HG03066 (cell line): ENCODE measurements at regions not wholly inside any gene's neighbourhood (a gene's known extent, or its start where the extent isn't known, plus 50 kb on each side); places are given as distances from the start of the nearest gene placed in this dataset.

Experiments
- ATAC-seq: cut with Tn5 transposase; IDR thresholded peaks from one replicate; pipeline ENCODE4 v1.9.1; 2021; ENCODE audit warnings: low read depth; ENCODE audit not compliant: unreplicated experiment

DNA sequence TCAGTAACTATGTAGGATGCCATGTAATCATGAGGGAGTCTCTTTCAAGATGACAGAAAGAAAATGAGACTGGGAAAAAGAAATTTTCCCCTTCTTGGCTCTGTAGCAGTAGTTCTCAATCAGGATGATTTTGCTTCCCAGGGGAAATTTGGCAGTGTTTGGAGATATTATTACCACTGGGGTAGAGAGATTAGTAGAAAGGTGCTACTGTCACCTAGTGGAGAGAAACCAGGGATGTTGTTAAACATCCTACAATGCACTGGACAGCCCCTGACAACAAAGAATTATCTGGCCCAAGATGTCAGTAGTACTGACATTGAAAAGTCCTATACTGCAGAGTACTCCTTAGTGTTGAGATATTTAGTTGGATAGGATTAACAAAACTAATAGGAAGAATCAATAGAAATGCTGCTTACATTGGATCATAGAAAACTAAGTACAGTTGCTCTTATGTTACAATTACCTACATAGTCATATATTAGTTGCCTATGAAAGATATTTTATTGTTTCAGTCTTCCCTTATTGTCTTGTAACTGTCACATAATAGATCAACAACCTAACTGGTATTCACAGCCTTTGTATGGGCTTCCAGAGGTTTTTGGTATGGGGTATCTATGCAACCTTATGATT is 433.3 kb downstream of the RAP2B start:
- peak; percentile 54 for ATAC-seq

GRCh38 chr3:153596401-153596800 is 434.4 kb downstream of the RAP2B start:
- ATAC-seq, result no peak

DNA sequence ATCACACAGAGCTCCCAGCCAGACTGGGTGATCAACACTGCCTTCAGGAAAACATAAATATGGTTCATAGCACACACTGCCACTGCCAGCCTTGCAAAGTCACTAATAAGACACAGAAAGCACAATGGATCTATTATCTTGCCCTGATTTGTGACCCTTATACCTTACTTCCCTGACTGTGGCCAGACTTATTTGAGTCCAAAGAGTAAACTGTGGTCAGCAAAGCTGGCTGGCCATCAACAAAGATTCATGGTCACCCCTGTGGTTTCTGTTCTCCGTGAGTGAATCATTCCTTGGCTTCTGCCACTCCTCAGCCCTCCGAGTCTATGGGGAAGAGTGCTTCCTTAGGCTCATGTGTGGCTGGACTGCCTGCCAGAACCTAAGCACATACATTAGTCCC is 437.7 kb downstream of the RAP2B start:
- no peak for ATAC-seq

DNA sequence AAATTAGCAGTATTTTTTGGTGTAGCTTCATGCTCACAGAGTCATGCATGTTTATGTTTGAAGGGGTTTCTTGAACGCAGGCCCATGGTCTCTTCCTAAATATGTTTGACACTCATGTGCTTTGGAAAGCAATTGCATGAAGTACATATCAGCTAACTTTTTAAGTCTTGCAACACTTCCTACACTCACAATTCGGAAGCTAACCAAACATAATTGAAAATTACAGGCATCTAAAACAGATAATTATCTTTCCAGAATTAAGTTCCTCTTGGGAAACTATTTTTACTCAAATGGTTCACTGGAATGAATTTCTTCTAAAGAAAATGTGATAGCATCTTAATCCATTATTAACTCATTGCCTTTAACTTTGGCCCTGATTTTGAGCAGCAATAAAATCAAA is 438.9 kb downstream of the RAP2B start:
- ATAC-seq, result no peak

GRCh38 chr3:153601374-153601853 is 439.4 kb downstream of the RAP2B start:
- no peak for ATAC-seq

DNA sequence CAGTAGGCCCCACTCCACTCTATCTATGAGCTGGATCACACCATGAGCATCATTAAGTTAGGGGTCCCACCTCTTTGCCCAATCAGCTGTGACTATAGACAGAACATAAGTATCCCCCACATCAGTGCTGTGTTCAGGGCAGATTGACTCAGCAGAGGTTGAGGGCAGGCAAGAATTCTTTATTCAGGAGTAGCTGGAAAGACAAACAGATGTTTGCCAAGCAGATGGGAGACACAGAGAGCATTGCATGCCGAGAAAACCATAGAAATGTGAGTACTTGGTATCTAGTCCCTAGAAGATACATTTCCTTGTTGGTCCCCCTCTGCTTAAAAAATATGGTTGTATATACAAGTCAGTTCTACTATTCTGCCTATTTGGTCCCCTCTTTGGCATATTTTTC is 440.8 kb downstream of the RAP2B start:
- ATAC-seq, result no peak

GRCh38 chr3:153614140-153614539 is 452.1 kb downstream of the RAP2B start:
- ATAC-seq, result no peak

- no peak for ATAC-seq
These were observed 452.5 kb downstream of the RAP2B start for GRCh38 chr3:153614563-153614962.

- no peak for ATAC-seq
These were observed 453.8 kb downstream of the RAP2B start for GRCh38 chr3:153615863-153616262.

- ATAC-seq, result no peak
These were observed 455.4 kb downstream of the RAP2B start for GRCh38 chr3:153617463-153617862.

DNA sequence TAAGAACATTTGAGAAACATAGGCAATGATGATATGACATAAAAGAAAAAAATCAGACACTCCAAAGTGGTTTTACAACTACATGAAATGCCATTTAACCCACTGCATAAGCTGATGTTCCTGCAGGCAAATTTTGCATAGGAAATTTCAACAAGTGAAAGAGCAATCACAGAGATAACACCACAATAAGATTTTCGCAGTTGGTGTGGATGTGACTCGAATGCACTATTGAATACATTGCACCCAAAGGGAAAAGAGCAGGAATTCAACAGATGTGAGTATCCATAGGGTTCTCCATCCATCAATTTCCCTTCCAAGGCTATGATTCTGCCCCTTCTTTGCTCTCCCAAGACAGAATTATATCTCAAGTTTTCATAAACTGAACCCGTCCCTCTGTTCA is 456.1 kb downstream of the RAP2B start:
- ATAC-seq, result no peak

DNA sequence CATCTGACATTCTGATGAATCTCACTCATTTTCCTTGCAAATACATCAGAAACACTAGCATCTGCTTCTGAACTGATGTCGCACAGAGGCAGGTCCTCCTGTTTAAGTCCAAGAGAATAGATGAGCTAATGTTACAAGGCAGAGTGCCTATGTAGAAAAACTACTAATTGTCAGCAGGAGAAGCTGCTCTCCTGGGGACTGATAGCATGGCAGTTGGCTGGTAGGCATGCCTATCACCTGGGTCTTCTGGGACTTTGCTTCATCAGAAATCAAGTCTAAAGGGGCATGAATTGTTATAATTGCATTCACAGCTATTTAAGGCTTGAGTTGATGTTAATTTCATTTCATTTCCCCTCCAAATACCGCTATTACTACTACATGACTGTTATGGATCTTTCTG is 457.2 kb downstream of the RAP2B start:
- no peak for ATAC-seq

DNA sequence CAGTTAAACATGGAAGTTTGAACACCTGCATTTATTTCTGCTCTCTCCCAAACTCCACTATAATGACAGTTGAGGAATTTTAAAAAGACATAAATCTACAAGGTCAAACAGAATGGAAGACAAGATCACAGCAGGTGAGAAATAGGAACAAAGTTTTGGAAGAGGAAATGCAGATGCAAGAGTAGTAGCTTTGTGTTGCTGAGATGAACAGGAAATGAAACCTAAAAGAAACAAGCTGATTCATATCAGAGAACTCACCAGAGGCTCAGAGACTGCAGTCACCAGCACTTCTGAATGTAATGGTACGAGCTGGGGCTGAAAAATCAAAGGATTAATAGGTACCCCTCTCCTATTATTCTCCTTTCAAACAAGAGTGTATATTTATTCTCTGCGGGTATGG is 459.9 kb downstream of the RAP2B start:
- ATAC-seq, result peak; percentile 91

- ATAC-seq, result no peak
These were observed 461.8 kb downstream of the RAP2B start for GRCh38 chr3:153623834-153624233.

DNA sequence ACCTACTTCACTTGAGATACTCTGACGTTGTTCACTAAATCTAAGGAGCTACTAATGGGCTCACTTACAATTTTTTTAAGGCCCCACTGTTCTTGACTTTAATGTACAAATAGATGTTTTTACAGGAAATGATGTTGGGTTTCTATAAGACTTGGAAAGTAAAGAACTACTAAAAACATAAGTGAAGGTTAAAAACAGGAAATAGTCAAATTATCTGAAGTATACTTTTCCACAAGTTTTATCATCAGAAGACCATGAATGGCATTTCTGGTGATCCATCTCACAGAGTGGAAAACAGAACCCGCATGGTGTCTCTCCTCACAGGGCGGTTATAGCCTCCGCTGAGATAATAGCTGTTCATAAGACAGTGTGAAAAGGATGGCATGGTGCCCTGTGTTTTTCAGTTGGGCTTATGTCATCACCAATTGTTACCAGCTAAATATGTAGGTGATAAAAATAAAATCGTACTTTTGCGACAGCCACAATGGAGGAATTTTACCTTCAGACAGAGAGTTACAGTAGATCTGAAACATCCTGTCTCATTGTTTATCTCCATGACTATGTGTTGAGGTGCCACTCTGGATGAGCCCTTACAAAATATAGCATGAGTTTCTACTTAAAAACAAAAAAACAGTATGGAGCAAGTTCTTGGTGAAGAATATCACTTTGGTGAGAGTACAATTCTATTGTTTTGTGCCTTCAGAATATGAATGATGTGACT is 462.4 kb downstream of the RAP2B start:
- ATAC-seq, result no peak

- ATAC-seq, result no peak
These were observed 463.5 kb downstream of the RAP2B start for GRCh38 chr3:153625506-153625905.

GRCh38 chr3:153626158-153626557 is 464.1 kb downstream of the RAP2B start:
- ATAC-seq, result no peak

- no peak for ATAC-seq
These were observed 466.6 kb downstream of the RAP2B start for GRCh38 chr3:153628591-153628990.

- no peak for ATAC-seq
These were observed 467.1 kb downstream of the RAP2B start for GRCh38 chr3:153629148-153629547.

DNA sequence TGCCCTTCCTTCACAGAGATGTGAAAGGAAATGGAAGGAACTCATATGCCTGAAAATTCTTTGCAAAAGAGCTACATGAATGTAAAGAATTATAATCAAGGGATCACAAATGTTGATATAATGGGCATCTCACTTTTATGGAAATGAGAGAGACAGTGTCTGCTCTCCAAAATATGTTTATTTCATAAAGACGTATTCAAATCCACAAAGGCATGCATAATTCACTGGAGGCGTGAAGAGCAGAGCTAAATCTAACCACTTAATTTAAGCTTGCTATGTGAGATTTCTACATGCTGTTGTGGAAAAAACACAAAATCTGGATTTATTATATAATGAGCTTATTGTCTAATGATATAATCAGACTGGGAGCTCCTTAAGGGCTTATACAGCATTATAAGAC is 469.1 kb downstream of the RAP2B start:
- no peak for ATAC-seq

DNA sequence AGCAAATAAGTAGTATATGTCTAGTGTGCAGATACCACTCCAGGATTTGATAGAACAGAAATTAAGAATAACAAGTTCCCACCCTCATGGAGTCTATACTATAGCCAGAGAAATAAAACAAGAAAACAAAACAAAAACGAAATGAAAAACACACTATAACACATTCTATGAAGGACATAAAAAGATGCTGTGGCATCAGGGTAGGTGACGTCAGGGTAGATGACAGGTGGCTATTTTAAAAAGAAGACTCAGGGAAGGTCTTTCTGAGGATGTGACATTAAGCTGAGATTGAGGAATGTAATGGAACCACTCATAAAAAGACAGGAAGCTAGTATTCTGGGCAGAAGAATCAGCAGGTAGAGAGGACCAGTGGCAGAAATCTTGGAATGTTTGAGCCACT is 469.6 kb downstream of the RAP2B start:
- ATAC-seq, result no peak

DNA sequence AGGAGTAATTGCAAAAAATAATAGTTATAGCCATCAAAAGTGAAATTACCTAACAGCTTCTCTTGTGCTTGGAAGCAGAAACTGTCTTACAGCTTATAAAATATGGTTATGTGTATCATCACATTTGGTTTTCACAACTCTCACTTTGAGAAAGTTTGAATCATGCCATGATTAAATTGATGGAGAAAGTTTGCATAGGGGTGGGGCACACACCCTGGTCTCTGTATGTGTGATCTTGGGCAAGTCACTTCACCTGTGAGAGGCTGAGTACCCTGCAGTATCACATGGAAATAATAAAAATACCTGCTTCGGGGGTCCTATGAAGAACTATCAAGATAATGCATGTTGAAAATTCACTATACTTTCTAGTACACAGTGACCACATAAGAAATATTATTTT is 471.4 kb downstream of the RAP2B start:
- no peak for ATAC-seq
